ENCODE measurements at regions not wholly inside any gene's neighbourhood (a gene's known extent, or its start where the extent isn't known, plus 50 kb on each side); places are given as distances from the start of the nearest gene placed in this dataset.
A peak's percentile ranks its signal among the peaks of the same experiment; 100 is the strongest.

DNA sequence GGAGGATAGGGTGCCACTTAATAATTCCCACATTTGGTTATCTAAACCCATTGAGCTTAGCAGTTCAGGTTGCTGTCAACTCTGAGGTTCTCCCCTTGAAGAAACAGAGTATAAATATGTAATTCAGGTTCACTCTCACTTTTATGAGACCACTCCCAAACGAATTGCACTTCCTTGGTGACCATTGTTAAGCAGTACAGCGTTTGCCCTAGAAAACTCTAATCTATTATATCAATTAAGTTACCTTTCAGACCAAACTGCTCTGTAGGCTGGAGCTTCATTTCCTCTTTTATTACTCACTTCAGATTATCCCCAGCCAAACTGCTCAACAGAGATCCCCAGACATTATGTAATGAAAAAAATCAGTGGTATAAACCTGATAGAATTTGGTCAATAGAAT is 1317.0 kb upstream of the ACO1 start:
- DNase-seq (ENCODE audit: low read depth): no peak

DNA sequence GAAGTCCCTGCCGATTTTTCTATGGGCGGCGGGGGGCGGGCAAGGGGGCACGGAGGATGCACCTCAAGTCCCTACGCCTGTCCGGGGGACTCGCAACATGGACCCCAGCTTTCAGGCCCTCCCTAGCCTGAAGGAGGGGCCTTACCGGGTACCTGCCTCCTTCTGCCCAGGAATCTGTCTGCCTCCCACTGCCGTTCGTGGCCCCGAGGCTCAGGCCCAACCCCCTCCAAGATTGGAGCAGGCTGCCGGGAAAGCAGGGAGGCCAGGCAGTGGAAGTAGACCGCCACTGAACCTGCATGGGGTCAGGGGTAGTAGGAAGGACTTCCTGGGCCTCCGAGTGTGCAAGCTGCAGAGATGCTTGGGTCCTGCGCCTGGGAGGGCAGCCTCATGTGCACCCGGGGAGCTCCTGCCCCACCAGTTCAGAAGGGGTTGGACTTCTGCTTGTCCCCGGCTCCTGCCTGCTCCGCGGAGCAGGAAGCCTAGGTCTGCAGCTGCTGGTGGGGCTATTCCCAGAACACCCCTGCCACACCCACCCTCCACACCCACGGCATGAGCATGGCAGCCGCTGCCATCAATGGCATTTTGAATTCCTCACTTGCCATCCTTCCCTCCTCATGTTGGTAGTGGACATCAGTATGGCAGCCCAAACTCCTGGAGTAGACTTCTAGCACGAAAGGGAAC is 1312.7 kb upstream of the ACO1 start:
- DNase-seq (ENCODE audit: low read depth): no peak
- Histone ChIP-seq H3K4me3 (ENCODE audit: low read length) (no peak overlapping the region), H3K27me3 (replicated peaks; ENCODE audit: control insufficient read depth, insufficient read depth, low read length) (no peaks in the 10 kb centered on the region), H3K9me3 (ENCODE audit: control insufficient read depth, low read length) (no peaks in the 10 kb centered on the region), H3K9ac (ENCODE audit: low read length) (no peak overlapping the region), H3K4me1 (ENCODE audit: control insufficient read depth, insufficient read depth, low read length) (no peaks in the 10 kb centered on the region), H3K36me3 (ENCODE audit: control insufficient read depth, insufficient read depth, low read length, severe bottlenecking) (no peaks in the 10 kb centered on the region)

More for the DNA sequence above, 1317.0 kb upstream of the ACO1 start:
- no peaks in the 10 kb centered on the region for H3K4me1 ChIP-seq (ENCODE audit: control insufficient read depth, insufficient read depth, low read length)
- H3K9ac ChIP-seq (ENCODE audit: low read length): no peak overlapping the region
- H3K4me3 ChIP-seq (ENCODE audit: low read length): no peak overlapping the region
- no peaks in the 10 kb centered on the region for H3K9me3 ChIP-seq (ENCODE audit: control insufficient read depth, low read length)
- no peaks in the 10 kb centered on the region for H3K36me3 ChIP-seq (ENCODE audit: control insufficient read depth, insufficient read depth, low read length, severe bottlenecking)
- no peaks in the 10 kb centered on the region for H3K27me3 ChIP-seq (replicated peaks; ENCODE audit: control insufficient read depth, insufficient read depth, low read length)

DNA sequence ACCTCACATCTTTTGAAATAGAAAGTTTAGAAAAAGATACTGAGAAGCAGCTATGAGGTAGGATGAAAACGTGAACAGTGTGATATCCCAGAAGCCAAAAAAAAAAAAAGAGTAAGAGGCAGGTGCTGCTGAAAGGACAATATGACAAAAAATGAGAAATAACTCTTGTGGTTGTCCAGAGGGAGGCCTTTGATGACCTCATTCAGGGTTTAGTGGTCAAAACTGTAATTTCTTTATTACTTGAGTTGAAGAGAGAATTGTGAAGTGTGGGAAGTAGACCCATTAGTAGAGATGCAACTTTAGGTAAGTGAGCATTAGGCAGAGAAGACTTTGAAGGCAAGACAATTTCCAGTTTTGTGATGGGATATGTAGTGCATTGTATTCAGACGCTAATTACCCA is 1306.3 kb upstream of the ACO1 start:
- Histone ChIP-seq H3K4me3 (ENCODE audit: low read length) (no peak overlapping the region), H3K9ac (ENCODE audit: low read length) (no peak overlapping the region), H3K36me3 (ENCODE audit: control insufficient read depth, insufficient read depth, low read length, severe bottlenecking) (no peaks in the 10 kb centered on the region), H3K9me3 (ENCODE audit: control insufficient read depth, low read length) (no peaks in the 10 kb centered on the region), H3K4me1 (ENCODE audit: control insufficient read depth, insufficient read depth, low read length) (no peaks in the 10 kb centered on the region), H3K27me3 (replicated peaks; ENCODE audit: control insufficient read depth, insufficient read depth, low read length) (no peaks in the 10 kb centered on the region)
- DNase-seq (ENCODE audit: low read depth): no peak

DNA sequence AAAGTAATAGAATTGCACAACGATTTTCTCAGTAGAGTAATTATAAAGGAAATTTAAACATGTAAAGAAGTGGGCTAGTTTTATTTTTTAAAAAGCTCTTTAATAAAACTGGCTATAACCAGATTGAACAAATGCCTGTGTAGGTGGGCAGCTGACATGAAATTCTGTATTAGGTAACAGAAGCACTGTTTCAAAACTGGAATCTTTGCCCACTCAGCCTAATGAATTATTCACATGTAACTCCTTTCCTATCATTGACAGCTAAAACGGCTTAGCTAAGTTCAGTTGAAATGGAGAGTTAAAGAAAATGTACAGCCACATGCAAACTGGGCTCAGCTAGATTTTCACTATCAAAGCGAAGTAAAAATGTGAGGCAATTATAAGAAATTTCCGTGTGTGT is 1300.1 kb upstream of the ACO1 start:
- no peaks in the 10 kb centered on the region for H3K9me3 ChIP-seq (ENCODE audit: control insufficient read depth, low read length)
- H3K4me1 ChIP-seq (ENCODE audit: control insufficient read depth, insufficient read depth, low read length): no peaks in the 10 kb centered on the region

DNA sequence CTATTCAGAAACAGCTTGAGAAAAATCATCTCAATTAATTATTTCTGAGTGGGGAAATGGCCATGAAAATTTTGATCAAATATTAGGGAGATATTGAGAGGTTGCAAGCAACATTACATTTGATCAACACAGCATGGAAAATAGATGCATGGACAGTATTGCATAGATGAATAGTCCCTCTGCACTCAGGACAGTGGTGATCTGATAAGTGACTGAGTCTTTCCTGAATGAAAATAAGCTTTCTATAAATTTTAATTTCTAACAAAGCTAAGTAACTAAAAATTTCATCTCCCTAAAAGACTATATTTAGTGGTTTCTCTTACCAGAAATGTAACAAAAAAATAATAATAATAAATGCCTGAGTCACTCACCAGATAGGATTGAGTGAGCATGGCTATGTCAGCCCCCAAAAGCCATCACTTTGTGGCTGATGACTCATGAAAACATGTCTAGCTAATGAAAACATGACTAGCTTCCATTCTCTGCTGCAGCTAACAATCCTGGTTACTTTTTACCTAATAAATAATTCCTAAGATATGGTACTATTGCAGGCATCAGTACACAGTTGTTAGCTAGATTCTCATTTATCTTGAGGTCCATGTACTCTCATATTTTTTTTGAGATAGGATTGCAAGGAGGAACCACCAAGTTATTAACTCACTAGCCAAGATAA is 1294.8 kb upstream of the ACO1 start:
- DNase-seq (ENCODE audit: low read depth): no peak

More for the DNA sequence above, 1300.1 kb upstream of the ACO1 start:
- Histone ChIP-seq H3K4me3 (ENCODE audit: low read length) (no peak overlapping the region), H3K36me3 (ENCODE audit: control insufficient read depth, insufficient read depth, low read length, severe bottlenecking) (no peaks in the 10 kb centered on the region), H3K9ac (ENCODE audit: low read length) (no peak overlapping the region), H3K27me3 (replicated peaks; ENCODE audit: control insufficient read depth, insufficient read depth, low read length) (no peaks in the 10 kb centered on the region)
- DNase-seq (ENCODE audit: low read depth): no peak

DNA sequence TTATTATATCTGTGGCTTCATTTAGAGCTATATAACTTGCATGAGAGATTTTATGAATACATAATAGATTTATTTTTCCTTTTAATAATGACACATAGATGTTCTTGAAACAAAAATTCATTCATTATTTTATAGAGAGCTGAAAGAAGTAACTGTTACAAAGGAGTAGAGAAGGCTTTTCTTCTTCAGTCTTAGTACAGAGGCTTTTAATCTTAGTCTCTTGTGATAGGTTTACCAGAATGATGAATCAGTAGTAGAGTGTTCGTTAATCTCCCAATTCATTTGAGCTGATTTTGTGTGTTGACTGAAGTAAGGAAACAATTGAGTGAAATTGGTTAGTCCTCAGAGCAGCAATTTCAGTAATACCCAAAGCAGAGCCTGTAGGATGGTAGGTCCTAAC is 1284.1 kb upstream of the ACO1 start:
- Histone ChIP-seq H3K27me3 (replicated peaks; ENCODE audit: control insufficient read depth, insufficient read depth, low read length) (no peaks in the 10 kb centered on the region), H3K4me3 (ENCODE audit: low read length) (no peak overlapping the region)

More for the DNA sequence above, 1294.8 kb upstream of the ACO1 start:
- Histone ChIP-seq H3K4me3 (ENCODE audit: low read length) (no peak overlapping the region), H3K4me1 (ENCODE audit: control insufficient read depth, insufficient read depth, low read length) (no peaks in the 10 kb centered on the region), H3K9me3 (ENCODE audit: control insufficient read depth, low read length) (no peaks in the 10 kb centered on the region), H3K36me3 (ENCODE audit: control insufficient read depth, insufficient read depth, low read length, severe bottlenecking) (no peaks in the 10 kb centered on the region), H3K27me3 (replicated peaks; ENCODE audit: control insufficient read depth, insufficient read depth, low read length) (no peaks in the 10 kb centered on the region), H3K9ac (ENCODE audit: low read length) (no peak overlapping the region)

DNA sequence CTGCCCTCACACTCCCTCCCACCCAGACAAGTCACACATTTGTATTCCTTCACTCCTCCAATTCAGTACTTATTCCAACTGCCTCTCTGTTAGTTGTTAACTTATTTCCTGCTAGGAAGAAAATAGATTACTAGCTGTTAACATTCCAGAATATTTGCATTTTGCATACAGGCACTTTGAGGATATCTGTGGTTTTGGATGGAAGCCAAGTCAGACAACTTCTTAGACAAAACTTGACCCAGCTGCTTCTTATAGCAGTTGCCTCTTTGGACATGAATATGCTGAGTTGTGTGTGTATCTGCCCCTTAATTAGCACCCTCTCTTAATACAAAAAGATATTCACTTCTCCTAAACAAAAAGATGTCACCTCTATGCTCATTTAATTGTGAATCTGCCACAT is 1280.6 kb upstream of the ACO1 start:
- Histone ChIP-seq H3K27me3 (replicated peaks; ENCODE audit: control insufficient read depth, insufficient read depth, low read length) (no peaks in the 10 kb centered on the region), H3K36me3 (ENCODE audit: control insufficient read depth, insufficient read depth, low read length, severe bottlenecking) (no peaks in the 10 kb centered on the region), H3K9ac (ENCODE audit: low read length) (no peak overlapping the region), H3K9me3 (ENCODE audit: control insufficient read depth, low read length) (no peaks in the 10 kb centered on the region), H3K4me3 (ENCODE audit: low read length) (no peak overlapping the region), H3K4me1 (ENCODE audit: control insufficient read depth, insufficient read depth, low read length) (no peaks in the 10 kb centered on the region)
- no peak for DNase-seq (ENCODE audit: low read depth)

More for the DNA sequence above, 1284.1 kb upstream of the ACO1 start:
- Histone ChIP-seq H3K9me3 (ENCODE audit: control insufficient read depth, low read length) (no peaks in the 10 kb centered on the region), H3K36me3 (ENCODE audit: control insufficient read depth, insufficient read depth, low read length, severe bottlenecking) (no peaks in the 10 kb centered on the region), H3K4me1 (ENCODE audit: control insufficient read depth, insufficient read depth, low read length) (no peaks in the 10 kb centered on the region), H3K9ac (ENCODE audit: low read length) (no peak overlapping the region)
- no peak for DNase-seq (ENCODE audit: low read depth)

DNA sequence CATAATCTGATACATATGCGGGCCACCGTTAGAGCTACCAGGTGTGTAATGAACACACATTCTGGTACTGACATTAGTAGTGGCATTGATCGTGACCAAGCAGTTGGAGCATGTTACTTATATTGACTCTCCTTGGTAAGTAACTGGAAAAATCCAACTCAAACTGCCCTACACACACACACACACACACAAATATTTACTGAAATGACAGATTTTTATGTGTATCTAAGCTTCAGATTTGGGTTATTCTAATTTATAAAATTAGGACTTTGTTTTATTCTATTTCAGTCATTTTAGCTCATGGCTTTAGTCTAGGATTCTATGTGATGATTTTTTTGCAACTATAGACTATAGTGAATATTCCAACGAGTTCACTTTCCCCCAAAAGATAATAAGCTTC is 1280.2 kb upstream of the ACO1 start:
- Histone ChIP-seq H3K4me1 (ENCODE audit: control insufficient read depth, insufficient read depth, low read length) (no peaks in the 10 kb centered on the region), H3K9me3 (ENCODE audit: control insufficient read depth, low read length) (no peaks in the 10 kb centered on the region), H3K27me3 (replicated peaks; ENCODE audit: control insufficient read depth, insufficient read depth, low read length) (no peaks in the 10 kb centered on the region), H3K9ac (ENCODE audit: low read length) (no peak overlapping the region), H3K36me3 (ENCODE audit: control insufficient read depth, insufficient read depth, low read length, severe bottlenecking) (no peaks in the 10 kb centered on the region), H3K4me3 (ENCODE audit: low read length) (no peak overlapping the region)
- no peak for DNase-seq (ENCODE audit: low read depth)

DNA sequence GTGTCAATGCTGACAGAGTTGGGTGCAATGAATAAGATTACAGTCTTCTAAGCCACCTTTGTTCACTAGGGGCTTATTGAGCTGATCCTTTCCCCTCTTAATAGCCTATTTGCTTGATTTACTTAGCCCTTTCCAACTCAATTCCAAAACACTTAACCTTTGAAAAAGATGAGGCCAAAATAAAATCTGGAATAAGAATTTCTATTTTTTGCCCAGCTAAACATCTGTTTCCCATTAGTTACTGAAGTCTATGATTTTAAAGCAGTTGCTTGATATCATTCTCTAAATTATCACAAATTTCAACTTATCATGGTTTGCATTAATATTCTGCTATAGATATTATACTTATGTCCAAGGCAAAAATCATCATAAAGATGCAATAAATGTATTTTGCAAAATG is 1272.0 kb upstream of the ACO1 start:
- no peaks in the 10 kb centered on the region for H3K27me3 ChIP-seq (replicated peaks; ENCODE audit: control insufficient read depth, insufficient read depth, low read length)
- H3K9me3 ChIP-seq (ENCODE audit: control insufficient read depth, low read length): no peaks in the 10 kb centered on the region
- no peak overlapping the region for H3K9ac ChIP-seq (ENCODE audit: low read length)

DNA sequence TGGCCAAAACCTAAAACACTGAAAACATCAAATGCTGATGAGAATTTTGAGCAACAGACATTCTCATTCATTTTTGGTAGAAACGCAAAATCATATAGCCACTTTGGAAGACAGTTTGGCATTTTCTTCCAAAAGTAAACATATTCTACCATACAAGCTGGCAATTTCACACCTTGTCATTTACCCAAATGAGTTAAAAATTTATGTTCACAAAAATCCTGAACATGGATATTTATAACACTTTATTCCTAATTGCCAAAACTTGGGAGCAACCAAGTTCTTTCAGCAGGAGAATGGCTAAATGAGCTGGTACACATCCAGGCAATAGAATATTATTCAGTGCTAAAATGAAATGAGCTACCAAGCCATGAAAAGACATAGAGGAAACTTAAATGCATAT is 1270.1 kb upstream of the ACO1 start:
- no peaks in the 10 kb centered on the region for H3K36me3 ChIP-seq (ENCODE audit: control insufficient read depth, insufficient read depth, low read length, severe bottlenecking)
- H3K27me3 ChIP-seq (replicated peaks; ENCODE audit: control insufficient read depth, insufficient read depth, low read length): no peaks in the 10 kb centered on the region
- H3K9ac ChIP-seq (ENCODE audit: low read length): no peak overlapping the region
- no peak for DNase-seq (ENCODE audit: low read depth)
- no peaks in the 10 kb centered on the region for H3K9me3 ChIP-seq (ENCODE audit: control insufficient read depth, low read length)
- no peaks in the 10 kb centered on the region for H3K4me1 ChIP-seq (ENCODE audit: control insufficient read depth, insufficient read depth, low read length)
- no peak overlapping the region for H3K4me3 ChIP-seq (ENCODE audit: low read length)

More for the DNA sequence above, 1272.0 kb upstream of the ACO1 start:
- Histone ChIP-seq H3K4me1 (ENCODE audit: control insufficient read depth, insufficient read depth, low read length) (no peaks in the 10 kb centered on the region), H3K36me3 (ENCODE audit: control insufficient read depth, insufficient read depth, low read length, severe bottlenecking) (no peaks in the 10 kb centered on the region), H3K4me3 (ENCODE audit: low read length) (no peak overlapping the region)
- DNase-seq (ENCODE audit: low read depth): no peak

DNA sequence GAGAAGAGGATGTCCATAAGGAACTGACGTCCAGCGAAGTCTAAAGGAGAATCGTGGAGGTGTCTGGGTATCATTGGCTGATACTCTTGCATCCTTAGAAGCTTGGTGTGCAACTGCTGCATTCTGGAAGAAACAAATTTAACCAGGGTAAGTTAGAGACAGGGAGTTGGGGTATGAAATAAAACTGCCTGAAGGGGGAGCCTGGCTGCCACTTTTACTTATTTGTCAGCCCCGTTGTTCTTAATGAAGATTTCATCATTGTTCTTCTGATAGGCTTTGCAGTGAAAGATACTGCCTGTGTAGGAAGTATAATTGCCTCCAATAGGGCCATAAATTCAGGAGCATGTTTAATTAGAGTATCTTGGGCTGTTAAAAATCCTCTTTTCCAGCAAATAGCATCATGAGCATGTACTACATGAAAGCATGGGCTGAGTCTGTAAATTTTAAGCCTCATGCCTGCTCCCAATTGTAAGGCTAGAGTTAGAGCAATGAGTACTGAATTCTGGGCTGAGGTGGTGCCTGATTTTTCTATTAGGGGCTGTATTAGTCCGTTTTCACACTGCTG is 1264.5 kb upstream of the ACO1 start:
- no peak overlapping the region for H3K4me3 ChIP-seq (ENCODE audit: low read length)
- peaks cover 7% of the 10 kb centered on the region for H3K4me1 ChIP-seq (ENCODE audit: control insufficient read depth, insufficient read depth, low read length)
- no peaks in the 10 kb centered on the region for H3K9me3 ChIP-seq (ENCODE audit: control insufficient read depth, low read length)
- DNase-seq (ENCODE audit: low read depth): peak; percentile 74
- no peaks in the 10 kb centered on the region for H3K36me3 ChIP-seq (ENCODE audit: control insufficient read depth, insufficient read depth, low read length, severe bottlenecking)
- H3K9ac ChIP-seq (ENCODE audit: low read length): no peak overlapping the region
- H3K27me3 ChIP-seq (replicated peaks; ENCODE audit: control insufficient read depth, insufficient read depth, low read length): peaks cover 4% of the 10 kb centered on the region

All from adipocyte (in vitro differentiated cells).